ENCODE measurements at regions not wholly inside any gene's neighbourhood (a gene's known extent, or its start where the extent isn't known, plus 50 kb on each side); places are given as distances from the start of the nearest gene placed in this dataset.

DNA sequence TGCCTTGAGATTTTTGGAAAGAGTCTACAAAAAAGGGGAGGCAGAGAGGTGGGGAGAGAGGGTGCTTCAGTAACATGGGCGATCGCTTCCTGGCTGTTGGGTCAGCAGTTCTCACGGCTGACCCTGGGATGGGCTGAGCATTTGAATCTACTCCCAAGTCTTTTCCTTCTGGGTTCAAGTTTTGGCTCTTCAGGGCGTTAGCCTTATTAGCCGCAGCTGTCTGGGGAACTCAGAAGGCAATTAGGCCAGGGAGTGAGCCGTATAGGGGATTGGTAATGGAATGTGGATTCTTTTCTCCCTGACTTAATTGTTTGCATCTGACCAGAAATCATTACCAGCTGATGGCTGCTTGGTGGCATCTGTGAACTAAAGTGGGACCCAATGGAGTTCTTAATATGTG lies 250.5 kb upstream of the SKOR2 start:
- TF ChIP-seq, protein P1, sequence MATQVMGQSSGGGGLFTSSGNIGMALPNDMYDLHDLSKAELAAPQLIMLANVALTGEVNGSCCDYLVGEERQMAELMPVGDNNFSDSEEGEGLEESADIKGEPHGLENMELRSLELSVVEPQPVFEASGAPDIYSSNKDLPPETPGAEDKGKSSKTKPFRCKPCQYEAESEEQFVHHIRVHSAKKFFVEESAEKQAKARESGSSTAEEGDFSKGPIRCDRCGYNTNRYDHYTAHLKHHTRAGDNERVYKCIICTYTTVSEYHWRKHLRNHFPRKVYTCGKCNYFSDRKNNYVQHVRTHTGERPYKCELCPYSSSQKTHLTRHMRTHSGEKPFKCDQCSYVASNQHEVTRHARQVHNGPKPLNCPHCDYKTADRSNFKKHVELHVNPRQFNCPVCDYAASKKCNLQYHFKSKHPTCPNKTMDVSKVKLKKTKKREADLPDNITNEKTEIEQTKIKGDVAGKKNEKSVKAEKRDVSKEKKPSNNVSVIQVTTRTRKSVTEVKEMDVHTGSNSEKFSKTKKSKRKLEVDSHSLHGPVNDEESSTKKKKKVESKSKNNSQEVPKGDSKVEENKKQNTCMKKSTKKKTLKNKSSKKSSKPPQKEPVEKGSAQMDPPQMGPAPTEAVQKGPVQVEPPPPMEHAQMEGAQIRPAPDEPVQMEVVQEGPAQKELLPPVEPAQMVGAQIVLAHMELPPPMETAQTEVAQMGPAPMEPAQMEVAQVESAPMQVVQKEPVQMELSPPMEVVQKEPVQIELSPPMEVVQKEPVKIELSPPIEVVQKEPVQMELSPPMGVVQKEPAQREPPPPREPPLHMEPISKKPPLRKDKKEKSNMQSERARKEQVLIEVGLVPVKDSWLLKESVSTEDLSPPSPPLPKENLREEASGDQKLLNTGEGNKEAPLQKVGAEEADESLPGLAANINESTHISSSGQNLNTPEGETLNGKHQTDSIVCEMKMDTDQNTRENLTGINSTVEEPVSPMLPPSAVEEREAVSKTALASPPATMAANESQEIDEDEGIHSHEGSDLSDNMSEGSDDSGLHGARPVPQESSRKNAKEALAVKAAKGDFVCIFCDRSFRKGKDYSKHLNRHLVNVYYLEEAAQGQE (IDR thresholded peaks at IDR 0.05): no peak
- TF ChIP-seq RFX5 (IDR thresholded peaks at IDR 0.05): no peak
- TF ChIP-seq, protein P2, sequence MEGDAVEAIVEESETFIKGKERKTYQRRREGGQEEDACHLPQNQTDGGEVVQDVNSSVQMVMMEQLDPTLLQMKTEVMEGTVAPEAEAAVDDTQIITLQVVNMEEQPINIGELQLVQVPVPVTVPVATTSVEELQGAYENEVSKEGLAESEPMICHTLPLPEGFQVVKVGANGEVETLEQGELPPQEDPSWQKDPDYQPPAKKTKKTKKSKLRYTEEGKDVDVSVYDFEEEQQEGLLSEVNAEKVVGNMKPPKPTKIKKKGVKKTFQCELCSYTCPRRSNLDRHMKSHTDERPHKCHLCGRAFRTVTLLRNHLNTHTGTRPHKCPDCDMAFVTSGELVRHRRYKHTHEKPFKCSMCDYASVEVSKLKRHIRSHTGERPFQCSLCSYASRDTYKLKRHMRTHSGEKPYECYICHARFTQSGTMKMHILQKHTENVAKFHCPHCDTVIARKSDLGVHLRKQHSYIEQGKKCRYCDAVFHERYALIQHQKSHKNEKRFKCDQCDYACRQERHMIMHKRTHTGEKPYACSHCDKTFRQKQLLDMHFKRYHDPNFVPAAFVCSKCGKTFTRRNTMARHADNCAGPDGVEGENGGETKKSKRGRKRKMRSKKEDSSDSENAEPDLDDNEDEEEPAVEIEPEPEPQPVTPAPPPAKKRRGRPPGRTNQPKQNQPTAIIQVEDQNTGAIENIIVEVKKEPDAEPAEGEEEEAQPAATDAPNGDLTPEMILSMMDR (IDR thresholded peaks at IDR 0.05): no peak
- TF ChIP-seq PHF8 (IDR thresholded peaks at IDR 0.05; ENCODE audit: borderline replicate concordance, low read depth): no peak
- TF ChIP-seq, protein P3, sequence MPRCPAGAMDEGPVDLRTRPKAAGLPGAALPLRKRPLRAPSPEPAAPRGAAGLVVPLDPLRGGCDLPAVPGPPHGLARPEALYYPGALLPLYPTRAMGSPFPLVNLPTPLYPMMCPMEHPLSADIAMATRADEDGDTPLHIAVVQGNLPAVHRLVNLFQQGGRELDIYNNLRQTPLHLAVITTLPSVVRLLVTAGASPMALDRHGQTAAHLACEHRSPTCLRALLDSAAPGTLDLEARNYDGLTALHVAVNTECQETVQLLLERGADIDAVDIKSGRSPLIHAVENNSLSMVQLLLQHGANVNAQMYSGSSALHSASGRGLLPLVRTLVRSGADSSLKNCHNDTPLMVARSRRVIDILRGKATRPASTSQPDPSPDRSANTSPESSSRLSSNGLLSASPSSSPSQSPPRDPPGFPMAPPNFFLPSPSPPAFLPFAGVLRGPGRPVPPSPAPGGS (IDR thresholded peaks at IDR 0.05): no peak
- no peak for TF ChIP-seq RAD21 (conservative IDR thresholded peaks at IDR 0.05 in 1 of 2, IDR thresholded peaks at IDR 0.05 in 1 of 2)
- no peak for TF ChIP-seq CHD2 (IDR thresholded peaks at IDR 0.05; ENCODE audit: low read length, partially characterized antibody)
- no peak for TF ChIP-seq BHLHE40 (IDR thresholded peaks at IDR 0.05; ENCODE audit: low read depth, low read length)
- TF ChIP-seq, protein P4, sequence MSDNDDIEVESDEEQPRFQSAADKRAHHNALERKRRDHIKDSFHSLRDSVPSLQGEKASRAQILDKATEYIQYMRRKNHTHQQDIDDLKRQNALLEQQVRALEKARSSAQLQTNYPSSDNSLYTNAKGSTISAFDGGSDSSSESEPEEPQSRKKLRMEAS (IDR thresholded peaks at IDR 0.05): no peak
- TF ChIP-seq RCOR1 (IDR thresholded peaks at IDR 0.05; ENCODE audit: low read depth, low read length): no peak
- no peak for TF ChIP-seq NFE2L2 (conservative IDR thresholded peaks at IDR 0.05; ENCODE audit: low read length)
- no peak for TF ChIP-seq HDAC2 (IDR thresholded peaks at IDR 0.05)

All from A549 (cell line).